GM21381 (cell line): ENCODE measurements at regions not wholly inside any gene's neighbourhood (a gene's known extent, or its start where the extent isn't known, plus 50 kb on each side); places are given as distances from the start of the nearest gene placed in this dataset.

Experiments
- ATAC-seq: cut with Tn5 transposase; IDR thresholded peaks from one replicate; pipeline ENCODE4 v1.9.1; 2021; ENCODE audit warnings: mild to moderate bottlenecking, moderate library complexity; ENCODE audit not compliant: unreplicated experiment

- no peak for ATAC-seq
Measured at GRCh38 chr10:107244122-107244521, 79.6 kb upstream of the SORCS1 start.

- ATAC-seq = no peak
Measured at GRCh38 chr10:107238275-107238674, 73.8 kb upstream of the SORCS1 start.

GRCh38 chr10:107232013-107232412 lies 67.5 kb upstream of the SORCS1 start:
- ATAC-seq = no peak

- ATAC-seq = no peak
Measured at GRCh38 chr10:107230887-107231286, 66.4 kb upstream of the SORCS1 start.

GRCh38 chr10:107215681-107216080 lies 51.2 kb upstream of the SORCS1 start:
- no peak for ATAC-seq
